ENCODE measurements at regions not wholly inside any gene's neighbourhood (a gene's known extent, or its start where the extent isn't known, plus 50 kb on each side); places are given as distances from the start of the nearest gene placed in this dataset.

- H3K9me3 ChIP-seq (ENCODE audit: control insufficient read depth, insufficient read depth, low read length) = no peaks in the 10 kb centered on the region; the same call in 1 of the 2 replicates
- H3K27ac ChIP-seq (ENCODE audit: low read depth, low read length) = no peak overlapping the region
- TF ChIP-seq CTCF (IDR thresholded peaks at IDR 0.05; ENCODE audit: low read depth, low read length) = no peak
- ChIA-PET CTCF (no interaction called here), POLR2A (no interaction called here)
- no peak for DNase-seq (ENCODE audit: low read depth, low spot score)
- peaks cover 34% of the 10 kb centered on the region for H3K27me3 ChIP-seq (ENCODE audit: control insufficient read depth, insufficient read depth, low read length)
- H3K4me3 ChIP-seq (ENCODE audit: low read depth, low read length) = no peak overlapping the region
These were observed 51.8 kb upstream of the CASZ1 start for GRCh38 chr1:10848109-10848684.

DNA sequence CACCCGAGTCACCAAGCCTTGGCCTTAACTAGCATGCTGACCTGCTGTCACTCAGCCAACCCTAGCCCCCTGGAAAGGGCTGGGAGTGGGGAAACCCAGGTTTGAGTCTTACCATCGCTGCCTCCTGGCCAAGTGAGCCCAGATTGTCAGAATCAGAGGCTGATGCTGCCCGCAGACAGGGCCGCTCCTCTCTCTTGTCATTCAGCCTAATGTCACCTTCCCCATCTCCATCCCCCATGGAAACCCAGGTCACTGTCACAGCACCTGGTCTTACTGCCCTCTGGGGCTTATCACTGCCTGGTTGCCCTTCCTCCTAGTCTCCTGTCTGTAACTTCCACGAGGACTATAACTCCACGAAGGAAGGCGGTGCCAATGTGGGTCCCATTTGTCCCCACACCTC is 53.6 kb upstream of the CASZ1 start:
- no peak for TF ChIP-seq CTCF (IDR thresholded peaks at IDR 0.05; ENCODE audit: low read depth, low read length)
- Histone ChIP-seq H3K27ac (ENCODE audit: low read depth, low read length) (no peak overlapping the region), H3K4me3 (ENCODE audit: low read depth, low read length) (no peak overlapping the region), H3K27me3 (ENCODE audit: control insufficient read depth, insufficient read depth, low read length) (peaks cover 28% of the 10 kb centered on the region), H3K9me3 (ENCODE audit: control insufficient read depth, insufficient read depth, low read length) (no peaks in the 10 kb centered on the region; the same call in 1 of the 2 replicates)
- CTCF ChIA-PET = no interaction called here
- POLR2A ChIA-PET = interaction anchor here (0.6 kb wide), 1 partner anchor 395 kb away, joined by 6 read pairs; no protein-coding TSS in a partner anchor
- no peak for DNase-seq (ENCODE audit: low read depth, low spot score)

- DNase-seq (ENCODE audit: low read depth, low spot score) = no peak
- Histone ChIP-seq H3K27ac (ENCODE audit: low read depth, low read length) (no peak overlapping the region), H3K4me3 (ENCODE audit: low read depth, low read length) (no peak overlapping the region), H3K9me3 (ENCODE audit: control insufficient read depth, insufficient read depth, low read length) (no peaks in the 10 kb centered on the region; the same call in 1 of the 2 replicates), H3K27me3 (ENCODE audit: control insufficient read depth, insufficient read depth, low read length) (peaks cover 34% of the 10 kb centered on the region)
- ChIA-PET CTCF (no interaction called here), POLR2A (interaction anchor here (0.6 kb wide), 1 partner anchor 110 kb away, joined by 4 read pairs; no protein-coding TSS in a partner anchor)
- TF ChIP-seq CTCF (IDR thresholded peaks at IDR 0.05; ENCODE audit: low read depth, low read length) = no peak
These were observed 54.9 kb upstream of the CASZ1 start for GRCh38 chr1:10851024-10852013.

DNA sequence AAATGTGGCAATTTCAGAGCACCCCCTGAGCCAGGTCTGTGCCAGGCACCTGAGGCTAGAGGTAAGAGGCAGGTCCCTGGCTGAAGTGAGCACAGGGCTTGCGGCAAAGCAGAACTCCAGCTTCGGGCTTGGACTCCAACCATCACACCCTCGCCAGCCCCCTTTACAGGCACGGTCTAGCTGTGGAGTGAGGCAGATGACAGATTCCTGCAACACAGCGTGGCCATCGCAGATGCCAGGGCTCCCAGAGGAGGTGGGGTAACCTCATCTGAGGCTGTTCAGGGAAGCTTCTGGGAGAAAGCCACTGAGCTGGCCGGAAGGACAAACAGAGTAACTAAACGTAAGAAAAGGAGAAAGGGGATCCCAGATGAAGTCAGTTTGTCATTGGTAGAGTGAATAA is 55.6 kb upstream of the CASZ1 start:
- Histone ChIP-seq H3K27ac (ENCODE audit: low read depth, low read length) (no peak overlapping the region), H3K4me3 (ENCODE audit: low read depth, low read length) (no peak overlapping the region), H3K27me3 (ENCODE audit: control insufficient read depth, insufficient read depth, low read length) (peaks cover 35% of the 10 kb centered on the region), H3K9me3 (ENCODE audit: control insufficient read depth, insufficient read depth, low read length) (no peaks in the 10 kb centered on the region; the same call in 1 of the 2 replicates)
- CTCF ChIA-PET = no interaction called here
- POLR2A ChIA-PET = interaction anchor here (0.6 kb wide), 1 partner anchor 111 kb away, joined by 4 read pairs; no protein-coding TSS in a partner anchor
- no peak for DNase-seq (ENCODE audit: low read depth, low spot score)
- TF ChIP-seq CTCF (IDR thresholded peaks at IDR 0.05; ENCODE audit: low read depth, low read length) = no peak

- Histone ChIP-seq H3K27me3 (ENCODE audit: control insufficient read depth, insufficient read depth, low read length) (peaks cover 35% of the 10 kb centered on the region), H3K9me3 (ENCODE audit: control insufficient read depth, insufficient read depth, low read length) (no peaks in the 10 kb centered on the region; the same call in 1 of the 2 replicates), H3K4me3 (ENCODE audit: low read depth, low read length) (no peak overlapping the region), H3K27ac (ENCODE audit: low read depth, low read length) (no peak overlapping the region)
- POLR2A ChIA-PET = no interaction called here
- DNase-seq (ENCODE audit: low read depth, low spot score) = no peak
- CTCF ChIA-PET = no interaction called here
- TF ChIP-seq CTCF (IDR thresholded peaks at IDR 0.05; ENCODE audit: low read depth, low read length) = no peak
These were observed 56.0 kb upstream of the CASZ1 start for GRCh38 chr1:10852486-10852885.
